Activated naive CD4-positive, alpha-beta T cell treated with anti-CD3 and anti-CD28 coated beads for 36 hours (primary cell): ENCODE measurements at regions not wholly inside any gene's neighbourhood (a gene's known extent, or its start where the extent isn't known, plus 50 kb on each side); places are given as distances from the start of the nearest gene placed in this dataset.
"Not testable (repeated sequence)": the region's sequence is repeated elsewhere in the genome, so short reads cannot be mapped to it uniquely, and the experiment has no call there.

Experiments
- CTCF ChIA-PET: fragments of 350-600 bp; sonication (Branson Sonifier 250); formaldehyde crosslinking; loops from one replicate; lab custom pipeline; 2021; ENCODE audit warnings: antibody characterized with exemption; lab: Charles Lee
- DNase-seq: peaks from one replicate; pipeline ENCODE4 v3.0.0-alpha.2; 2020
- H3K27ac Mint-ChIP-seq: one replicate; pipeline ENCODE4 v1.8.0; 2021; ENCODE audit warnings: mild to moderate bottlenecking, mixed read lengths
- H3K27me3 Mint-ChIP-seq: one replicate; pipeline ENCODE4 v1.8.0; 2021; ENCODE audit warnings: low read depth, mixed read lengths
- H3K36me3 Mint-ChIP-seq: one replicate; pipeline ENCODE4 v1.8.0; 2021; ENCODE audit warnings: low read depth, mixed read lengths
- H3K4me1 Mint-ChIP-seq: one replicate; pipeline ENCODE4 v1.8.0; 2021; ENCODE audit warnings: low read depth, mixed read lengths
- H3K4me3 Mint-ChIP-seq: one replicate; pipeline ENCODE4 v1.8.0; 2021; ENCODE audit warnings: mild to moderate bottlenecking, moderate library complexity, mixed read lengths
- H3K9me3 Mint-ChIP-seq: one replicate; pipeline ENCODE4 v1.8.0; 2021; ENCODE audit warnings: mixed read lengths
- intact Hi-C: fragments of 100-400 bp; cut with micrococcal nuclease; formaldehyde crosslinking; loops from one replicate; pipeline ENCODE4 v1.15.1; 2023

GRCh38 chr20:48456366-48457192, 371.2 kb downstream of the PREX1 start:
- no peak overlapping the region for H3K4me3 Mint-ChIP-seq
- H3K27me3 Mint-ChIP-seq = peaks cover 2% of the 10 kb centered on the region
- DNase-seq = no peak
- H3K9me3 Mint-ChIP-seq = no peaks in the 10 kb centered on the region
- intact Hi-C loops = no loop called here
- CTCF ChIA-PET = no interaction called here
- no peaks in the 10 kb centered on the region for H3K4me1 Mint-ChIP-seq
- H3K27ac Mint-ChIP-seq = no peak overlapping the region
- no peaks in the 10 kb centered on the region for H3K36me3 Mint-ChIP-seq

- CTCF ChIA-PET = interaction anchor here (0.6 kb wide), 1 partner anchor 32 kb away, joined by 5 read pairs; no protein-coding TSS in a partner anchor
- H3K27ac Mint-ChIP-seq = no peak overlapping the region
- H3K27me3 Mint-ChIP-seq = peaks cover 2% of the 10 kb centered on the region
- H3K9me3 Mint-ChIP-seq = no peaks in the 10 kb centered on the region
- no peak overlapping the region for H3K4me3 Mint-ChIP-seq
- no peak for DNase-seq
- no peaks in the 10 kb centered on the region for H3K36me3 Mint-ChIP-seq
- H3K4me1 Mint-ChIP-seq = no peaks in the 10 kb centered on the region
- intact Hi-C loops = no loop called here
Measured at GRCh38 chr20:48455651-48456365, 372.0 kb downstream of the PREX1 start.

GRCh38 chr20:48454671-48455490, 372.9 kb downstream of the PREX1 start:
- DNase-seq = no peak
- CTCF ChIA-PET = no interaction called here
- H3K9me3 Mint-ChIP-seq = no peaks in the 10 kb centered on the region
- H3K27me3 Mint-ChIP-seq = peaks cover 2% of the 10 kb centered on the region
- no peaks in the 10 kb centered on the region for H3K36me3 Mint-ChIP-seq
- intact Hi-C loops = no loop called here
- no peak overlapping the region for H3K27ac Mint-ChIP-seq
- no peak overlapping the region for H3K4me3 Mint-ChIP-seq
- no peaks in the 10 kb centered on the region for H3K4me1 Mint-ChIP-seq

GRCh38 chr20:48453477-48454093, 374.2 kb downstream of the PREX1 start:
- Mint-ChIP-seq H3K9me3 (no peaks in the 10 kb centered on the region), H3K36me3 (no peaks in the 10 kb centered on the region), H3K4me3 (no peak overlapping the region)

GRCh38 chr20:48451401-48451800, 376.4 kb downstream of the PREX1 start:
- Mint-ChIP-seq H3K27ac (no peak overlapping the region), H3K36me3 (no peaks in the 10 kb centered on the region), H3K4me3 (no peak overlapping the region), H3K4me1 (no peaks in the 10 kb centered on the region), H3K27me3 (peaks cover 2% of the 10 kb centered on the region), H3K9me3 (no peaks in the 10 kb centered on the region)
- DNase-seq = no peak
- intact Hi-C loops = no loop called here
- CTCF ChIA-PET = no interaction called here

More at GRCh38 chr20:48453477-48454093, 374.2 kb downstream of the PREX1 start:
- intact Hi-C loops = no loop called here
- no peak for DNase-seq
- H3K4me1 Mint-ChIP-seq = no peaks in the 10 kb centered on the region
- H3K27me3 Mint-ChIP-seq = peaks cover 2% of the 10 kb centered on the region
- H3K27ac Mint-ChIP-seq = no peak overlapping the region
- CTCF ChIA-PET = no interaction called here

- Mint-ChIP-seq H3K4me1 (no peaks in the 10 kb centered on the region), H3K9me3 (peaks cover 3% of the 10 kb centered on the region), H3K4me3 (no peak overlapping the region), H3K27ac (no peak overlapping the region), H3K27me3 (no peaks in the 10 kb centered on the region), H3K36me3 (no peaks in the 10 kb centered on the region)
- DNase-seq = no peak
- CTCF ChIA-PET = no interaction called here
- intact Hi-C loops = no loop called here
Measured at GRCh38 chr20:48448666-48449600, 378.9 kb downstream of the PREX1 start.

GRCh38 chr20:48447456-48447855, 380.3 kb downstream of the PREX1 start:
- H3K4me3 Mint-ChIP-seq = no peak overlapping the region
- intact Hi-C loops = no loop called here
- DNase-seq = no peak
- H3K36me3 Mint-ChIP-seq = no peaks in the 10 kb centered on the region
- peaks cover 6% of the 10 kb centered on the region for H3K9me3 Mint-ChIP-seq
- no peak overlapping the region for H3K27ac Mint-ChIP-seq
- H3K27me3 Mint-ChIP-seq = no peaks in the 10 kb centered on the region
- CTCF ChIA-PET = no interaction called here
- no peaks in the 10 kb centered on the region for H3K4me1 Mint-ChIP-seq

- H3K36me3 Mint-ChIP-seq = no peaks in the 10 kb centered on the region
- DNase-seq = no peak
- H3K9me3 Mint-ChIP-seq = peaks cover 6% of the 10 kb centered on the region
- H3K27me3 Mint-ChIP-seq = no peaks in the 10 kb centered on the region
- H3K4me3 Mint-ChIP-seq = no peak overlapping the region
- intact Hi-C loops = no loop called here
- no peak overlapping the region for H3K27ac Mint-ChIP-seq
- no peaks in the 10 kb centered on the region for H3K4me1 Mint-ChIP-seq
- CTCF ChIA-PET = no interaction called here
Measured at GRCh38 chr20:48445827-48446226, 382.0 kb downstream of the PREX1 start.

GRCh38 chr20:48444249-48444648, 383.6 kb downstream of the PREX1 start:
- Mint-ChIP-seq H3K27me3 (peaks cover 5% of the 10 kb centered on the region), H3K36me3 (no peaks in the 10 kb centered on the region), H3K9me3 (peaks cover 6% of the 10 kb centered on the region), H3K4me1 (no peaks in the 10 kb centered on the region), H3K4me3 (no peak overlapping the region), H3K27ac (no peak overlapping the region)
- intact Hi-C loops = no loop called here
- DNase-seq = no peak
- CTCF ChIA-PET = no interaction called here

- Mint-ChIP-seq H3K27me3 (peaks cover 12% of the 10 kb centered on the region), H3K4me3 (no peak overlapping the region), H3K27ac (no peak overlapping the region), H3K36me3 (no peaks in the 10 kb centered on the region), H3K4me1 (no peaks in the 10 kb centered on the region), H3K9me3 (peaks cover 6% of the 10 kb centered on the region)
- intact Hi-C loops = no loop called here
- no peak for DNase-seq
- CTCF ChIA-PET = no interaction called here
Measured at GRCh38 chr20:48440916-48441315, 386.9 kb downstream of the PREX1 start.

- DNase-seq, H3K9me3 Mint-ChIP-seq, intact Hi-C loops, H3K36me3 Mint-ChIP-seq, CTCF ChIA-PET, H3K4me3 Mint-ChIP-seq, H3K4me1 Mint-ChIP-seq, H3K27ac Mint-ChIP-seq: not testable (repeated sequence)
- peaks cover 12% of the 10 kb centered on the region for H3K27me3 Mint-ChIP-seq
Measured at GRCh38 chr20:48440261-48440660, 387.5 kb downstream of the PREX1 start.
